IMR-90 (cell line): ENCODE measurements at regions not wholly inside any gene's neighbourhood (a gene's known extent, or its start where the extent isn't known, plus 50 kb on each side); places are given as distances from the start of the nearest gene placed in this dataset.

ENCODE experiments used
- ATAC-seq: fragments of 200-7000 bp; cut with Tn5 transposase; 2 replicates; pipeline ENCODE4 v1.9.1; 2020; ENCODE audit warnings: low read depth, mild to moderate bottlenecking, moderate library complexity
- BruUV-seq: library from RNA; stranded (reverse); fragments of 400-500 nt; replicated peaks from 2 replicates; lab custom pipeline; 2021; lab: Mats Ljungman, UMichigan
- CTCF ChIA-PET: fragments of 300-600 bp; formaldehyde crosslinking; extraction: SDS; loops from one replicate; lab custom pipeline; 2021; ENCODE audit warnings: antibody characterized with exemption; lab: Yijun Ruan, JAX
- POLR2A ChIA-PET: fragments of 300-600 bp; sonication (Branson Sonifier 250); formaldehyde crosslinking; loops from one replicate; lab custom pipeline; 2022; ENCODE audit warnings: antibody characterized with exemption; ENCODE audit not compliant: unreplicated experiment; lab: Charles Lee
- DNase-seq: peaks from one replicate; pipeline ENCODE4 v3.0.0; 2013
- H2AFZ ChIP-seq: replicated peaks from 2 replicates; pipeline ENCODE3; 2013; ENCODE audit warnings: low read length, mild to moderate bottlenecking; ENCODE audit not compliant: poor library complexity
- H2AK5ac ChIP-seq: 2 replicates; pipeline ENCODE4 v1.6.1; 2013; ENCODE audit warnings: low read depth, low read length, inconsistent platforms
- H2AK9ac ChIP-seq: replicated peaks from 2 replicates; pipeline ENCODE3; 2013; ENCODE audit warnings: mild to moderate bottlenecking, low read depth, low read length, moderate library complexity; ENCODE audit not compliant: poor library complexity
- H2BK120ac ChIP-seq: 2 replicates; pipeline ENCODE4 v1.6.1; 2013; ENCODE audit warnings: low read depth, low read length, inconsistent platforms
- H2BK15ac ChIP-seq: 3 replicates; pipeline ENCODE4 v1.6.1; 2013; ENCODE audit warnings: low read depth, low read length, inconsistent platforms
- H2BK20ac ChIP-seq: 2 replicates; pipeline ENCODE4 v1.6.1; 2013; ENCODE audit warnings: low read depth, mild to moderate bottlenecking, inconsistent platforms, low read length, moderate library complexity
- H2BK5ac ChIP-seq: 2 replicates; pipeline ENCODE4 v1.6.1; 2013; ENCODE audit warnings: mild to moderate bottlenecking, low read depth, low read length, inconsistent platforms; ENCODE audit not compliant: poor library complexity, severe bottlenecking
- H3K14ac ChIP-seq: replicated peaks from 2 replicates; pipeline ENCODE4 v1.6.1; 2013; ENCODE audit warnings: low read depth, low read length, inconsistent platforms
- H3K18ac ChIP-seq: 2 replicates; pipeline ENCODE4 v1.6.1; 2013; ENCODE audit warnings: low read depth, low read length, control low read depth
- H3K23ac ChIP-seq: 2 replicates; pipeline ENCODE4 v1.6.1; 2013; ENCODE audit warnings: low read depth, low read length, inconsistent platforms
- H3K27ac ChIP-seq: 2 replicates; pipeline ENCODE4 v1.5.1; 2013; ENCODE audit warnings: mild to moderate bottlenecking, control low read depth, low read length; ENCODE audit not compliant: insufficient read depth
- H3K27me3 ChIP-seq: 2 replicates; pipeline ENCODE4 v1.6.1; 2013; ENCODE audit warnings: low read length; ENCODE audit not compliant: control insufficient read depth, insufficient read depth
- H3K36me3 ChIP-seq: 2 replicates; pipeline ENCODE4 v1.6.1; 2013; ENCODE audit warnings: low read length, mixed read lengths; ENCODE audit not compliant: control insufficient read depth, insufficient read depth
- H3K4ac ChIP-seq: 2 replicates; pipeline ENCODE4 v1.6.1; 2013; ENCODE audit warnings: low read depth, low read length, inconsistent platforms
- H3K4me1 ChIP-seq: 2 replicates; pipeline ENCODE4 v1.6.1; 2013; ENCODE audit warnings: low read length, mixed read lengths; ENCODE audit not compliant: control insufficient read depth, insufficient read depth
- H3K4me2 ChIP-seq: 2 replicates; pipeline ENCODE4 v1.6.1; 2013; ENCODE audit warnings: low read depth, mild to moderate bottlenecking, control low read depth, low read length, moderate library complexity
- H3K4me3 ChIP-seq: 2 replicates; pipeline ENCODE4 v1.5.1; 2013; ENCODE audit warnings: low read depth, mild to moderate bottlenecking, control low read depth, low read length, moderate library complexity; ENCODE audit not compliant: insufficient read depth
- H3K56ac ChIP-seq: 2 replicates; pipeline ENCODE4 v1.6.1; 2013; ENCODE audit warnings: low read length, inconsistent platforms; ENCODE audit not compliant: insufficient read depth; ENCODE audit errors: extremely low read depth
- H3K79me1 ChIP-seq, 2 experiments: 2 replicates each; pipeline ENCODE4 v1.6.1; 2013; ENCODE audit warnings: low read length in 2 of 2, inconsistent platforms in 1 of 2, low read depth in 1 of 2
- H3K9ac ChIP-seq: 2 replicates; pipeline ENCODE4 v1.6.1; 2013; ENCODE audit warnings: low read depth, low read length, control low read depth
- H3K9me1 ChIP-seq: 2 replicates; pipeline ENCODE4 v1.6.1; 2013; ENCODE audit warnings: low read length, inconsistent platforms; ENCODE audit not compliant: insufficient read depth
- H3K9me3 ChIP-seq: 2 replicates; pipeline ENCODE4 v1.6.1; 2013; ENCODE audit warnings: low read length; ENCODE audit not compliant: control insufficient read depth, insufficient read depth
- H4K20me1 ChIP-seq: 2 replicates; pipeline ENCODE4 v1.6.1; 2013; ENCODE audit warnings: low read length, inconsistent platforms; ENCODE audit not compliant: insufficient read depth
- H4K5ac ChIP-seq: 2 replicates; pipeline ENCODE4 v1.6.1; 2013; ENCODE audit warnings: mild to moderate bottlenecking, low read depth, low read length, control low read depth
- H4K8ac ChIP-seq, 2 experiments: 2 replicates each; pipeline ENCODE4 v1.6.1; 2013; ENCODE audit warnings: low read depth in 2 of 2, low read length in 2 of 2, control low read depth in 1 of 2, inconsistent platforms in 1 of 2
- H4K91ac ChIP-seq: 2 replicates; pipeline ENCODE4 v1.6.1; 2013; ENCODE audit warnings: low read depth, low read length, inconsistent platforms; ENCODE audit not compliant: insufficient read depth
- CEBPB ChIP-seq: IDR thresholded peaks from 2 replicates; pipeline ENCODE4 v1.6.1; 2012; ENCODE audit warnings: low read depth, low read length, improper control_type of control experiment
- CHD1 ChIP-seq: IDR thresholded peaks from 2 replicates; pipeline ENCODE4 v1.6.1; 2012; ENCODE audit warnings: low read depth, low read length, improper control_type of control experiment
- CTCF ChIP-seq: conservative IDR thresholded peaks from 2 replicates; pipeline ENCODE4 v1.5.1; 2012; ENCODE audit warnings: mild to moderate bottlenecking, low read depth, low read length, improper control_type of control experiment
- ELK1 ChIP-seq: fragments of 150-350 bp; IDR thresholded peaks from 2 replicates; pipeline ENCODE4 v1.6.1; 2016; ENCODE audit warnings: low read depth, mild to moderate bottlenecking, low read length, moderate library complexity, borderline replicate concordance
- FOS ChIP-seq: fragments of 150-350 bp; IDR thresholded peaks from 2 replicates; pipeline ENCODE4 v1.6.1; 2016; ENCODE audit warnings: low read depth, low read length
- NFE2L2 ChIP-seq: fragments of 150-350 bp; IDR thresholded peaks from 2 replicates; pipeline ENCODE4 v1.6.1; 2016; ENCODE audit warnings: low read depth, mild to moderate bottlenecking, low read length
- RCOR1 ChIP-seq: IDR thresholded peaks from 2 replicates; pipeline ENCODE4 v1.6.1; 2012; ENCODE audit warnings: mild to moderate bottlenecking, low read length, improper control_type of control experiment; ENCODE audit not compliant: insufficient replicate concordance
- SMC3 ChIP-seq: fragments of 150-350 bp; IDR thresholded peaks from 2 replicates; pipeline ENCODE4 v1.6.1; 2016; ENCODE audit warnings: low read depth, mild to moderate bottlenecking, antibody characterized with exemption, low read length, moderate library complexity
- WGBS, 2 experiments: methylation state at CpG; one replicate each; pipeline versions ENCODE4 v1.1.5 to v1.1.7; 2013; ENCODE audit warnings: missing lambda C conversion rate in 2 of 2; ENCODE audit not compliant: insufficient read length in 1 of 2; ENCODE audit errors: extremely low coverage in 2 of 2; 5-methylcytosine and 5-hydroxymethylcytosine counted together
- dilution Hi-C: fragments of 300-500 bp; cut with HindIII; formaldehyde crosslinking; loops from one replicate; pipeline ENCODE4 v1.14.3; 2018; ENCODE audit warnings: low sequenced_read_pairs; ENCODE audit not compliant: unreplicated experiment
- in situ Hi-C: fragments of 300-500 bp; cut with MboI; formaldehyde crosslinking; loops from 3 replicates; pipeline ENCODE4 v1.14.3; 2019; ENCODE audit warnings: low sequenced_read_pairs, inconsistent platforms, mixed read lengths
- intact Hi-C: fragments of 100-400 bp; cut with micrococcal nuclease; formaldehyde crosslinking; loops from 2 replicates; pipeline ENCODE4 v1.10.0; 2022
- TF ChIP-seq, protein P1 (sequence below): fragments of 150-350 bp; IDR thresholded peaks from 2 replicates; pipeline ENCODE4 v1.6.1; 2017; ENCODE audit warnings: mild to moderate bottlenecking, antibody characterized with exemption, low read length, low read depth

DNA sequence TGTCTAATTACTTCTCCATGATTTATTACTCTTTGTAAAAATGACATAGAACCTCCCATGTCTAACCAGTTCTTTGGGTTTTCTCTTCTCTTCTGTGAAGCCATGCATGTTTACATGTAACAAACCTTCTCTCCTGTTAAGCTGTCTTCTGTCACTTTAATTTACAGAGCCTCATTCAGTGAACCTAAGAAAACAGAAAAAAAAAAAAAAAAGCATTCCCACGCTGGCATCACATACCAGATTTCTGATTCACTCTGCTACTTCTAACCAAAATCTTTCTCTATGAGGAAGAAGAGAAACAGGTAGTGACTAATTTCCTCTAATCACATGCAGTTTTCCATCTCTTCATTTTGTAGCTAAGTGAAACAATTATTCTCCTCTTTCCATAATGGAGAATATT lies 141.4 kb upstream of the CXADR start:
- H3K36me3 ChIP-seq: no peaks in the 10 kb centered on the region
- DNase-seq: peak; percentile 74
- H3K18ac ChIP-seq: no peak overlapping the region
- H3K9me1 ChIP-seq: peaks cover 2% of the 10 kb centered on the region; the same call in 1 of the 2 replicates
- POLR2A ChIA-PET: no interaction called here
- CTCF ChIA-PET: interaction anchor here (1.4 kb wide), 1 partner anchor 16 kb away, joined by 7 read pairs; no protein-coding TSS in a partner anchor
- intact Hi-C loops (no loop called here), dilution Hi-C loops (no loop called here), in situ Hi-C loops (no loop called here)
- no peak overlapping the region for H2AFZ ChIP-seq
- H3K9ac ChIP-seq: no peak overlapping the region
- H2AK9ac ChIP-seq: no peak overlapping the region
- H3K56ac ChIP-seq: no peak overlapping the region
- no peak overlapping the region for H3K4ac ChIP-seq
- no peak overlapping the region for H2BK20ac ChIP-seq
- no peak overlapping the region for H4K5ac ChIP-seq
- H3K27me3 ChIP-seq: no peaks in the 10 kb centered on the region
- no peak overlapping the region; the same call in 1 of the 2 replicates for H2BK120ac ChIP-seq
- no peak overlapping the region for H4K8ac ChIP-seq
- peaks cover 2% of the 10 kb centered on the region; the same call in 1 of the 2 replicates for H3K4me1 ChIP-seq
- TF ChIP-seq ELK1 (no peak), NFE2L2 (no peak), CHD1 (no peak), FOS (no peak), RCOR1 (no peak), CTCF (no peak), CEBPB (no peak), SMC3 (no peak)
- TF ChIP-seq, protein P1, sequence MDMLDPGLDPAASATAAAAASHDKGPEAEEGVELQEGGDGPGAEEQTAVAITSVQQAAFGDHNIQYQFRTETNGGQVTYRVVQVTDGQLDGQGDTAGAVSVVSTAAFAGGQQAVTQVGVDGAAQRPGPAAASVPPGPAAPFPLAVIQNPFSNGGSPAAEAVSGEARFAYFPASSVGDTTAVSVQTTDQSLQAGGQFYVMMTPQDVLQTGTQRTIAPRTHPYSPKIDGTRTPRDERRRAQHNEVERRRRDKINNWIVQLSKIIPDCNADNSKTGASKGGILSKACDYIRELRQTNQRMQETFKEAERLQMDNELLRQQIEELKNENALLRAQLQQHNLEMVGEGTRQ: no peak
- no peak overlapping the region for H3K23ac ChIP-seq
- no peak for ATAC-seq
- no peak overlapping the region for H3K14ac ChIP-seq
- H2AK5ac ChIP-seq: no peak overlapping the region
- no peaks in the 10 kb centered on the region for H3K9me3 ChIP-seq
- H3K4me3 ChIP-seq: no peak overlapping the region
- H4K20me1 ChIP-seq: no peaks in the 10 kb centered on the region
- no CpG with 5 or more reads among the region's 1 CpG for WGBS, 2 experiments
- no peak overlapping the region for H4K91ac ChIP-seq
- H2BK5ac ChIP-seq: no peak overlapping the region
- no peaks in the 10 kb centered on the region for H3K79me1 ChIP-seq
- no peak overlapping the region for H3K4me2 ChIP-seq
- H2BK15ac ChIP-seq: no peak overlapping the region
- no TSS peak for BruUV-seq
- H3K27ac ChIP-seq: no peak overlapping the region
